ENCODE measurements at regions not wholly inside any gene's neighbourhood (a gene's known extent, or its start where the extent isn't known, plus 50 kb on each side); places are given as distances from the start of the nearest gene placed in this dataset.

DNA sequence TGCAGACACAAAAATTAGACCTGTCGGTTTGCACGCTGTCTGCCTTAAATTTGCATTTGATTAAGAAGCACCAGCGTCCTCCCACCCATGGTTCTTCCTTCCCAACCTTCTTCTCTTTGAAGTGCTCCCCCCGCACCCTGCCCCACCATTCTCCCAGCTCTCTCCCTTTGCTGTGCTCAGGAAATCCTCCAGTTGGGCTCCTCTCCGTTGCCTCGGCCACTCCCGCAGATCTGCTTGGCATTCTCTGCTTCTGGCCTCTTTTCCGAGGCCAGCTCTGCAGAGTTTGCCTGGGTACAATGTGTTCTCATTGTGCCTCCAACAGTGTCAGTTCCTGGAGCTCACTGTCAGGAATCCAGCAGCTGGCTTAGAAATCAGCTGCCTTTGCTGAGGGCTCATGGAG lies 126.1 kb downstream of the NAV1 start:
- Histone ChIP-seq H4K5ac (ENCODE audit: insufficient read length, low read depth, low read length) (no peak overlapping the region), H3K79me1 (ENCODE audit: low read depth, low read length) (peaks cover 3% of the 10 kb centered on the region; the same call in 1 of the 2 replicates), H3K23me2 (ENCODE audit: low read depth, low read length) (no peaks in the 10 kb centered on the region), H3K4me2 (ENCODE audit: insufficient read depth in 1 of 2, low read depth in 2 of 2, low read length in 2 of 2) (no peak overlapping the region), H4K91ac (replicated peaks; ENCODE audit: insufficient read length, low read length) (no peak overlapping the region), H3K79me2 (ENCODE audit: control insufficient read depth in 1 of 2, insufficient read depth in 2 of 2, low read length in 2 of 2) (peaks cover 0 to 10% of the 10 kb centered on the region in 2 experiments; a peak in 2 of 4 replicates), H3K4me3 (ENCODE audit: extremely low read depth in 1 of 4, insufficient read depth in 2 of 4, low read depth in 3 of 4, low read length in 4 of 4) (no peak overlapping the region), H2BK5ac (ENCODE audit: low read depth, low read length) (no peak overlapping the region), H2AK5ac (ENCODE audit: low read depth, low read length) (no peak overlapping the region), H2BK20ac (ENCODE audit: low read length) (no peak overlapping the region), H2BK15ac (ENCODE audit: low read length) (no peak overlapping the region), H4K20me1 (replicated peaks in 1 of 2; ENCODE audit: control insufficient read depth in 1 of 2, insufficient read depth in 2 of 2, low read length in 2 of 2) (no peaks in the 10 kb centered on the region), H3K36me3 (ENCODE audit: control insufficient read depth in 2 of 4, insufficient read depth in 4 of 4, low read length in 3 of 4) (no peaks in the 10 kb centered on the region), H3K4ac (replicated peaks; ENCODE audit: insufficient read length, low read depth, low read length) (no peak overlapping the region), H3K9ac (replicated peaks in 1 of 4; ENCODE audit: extremely low read depth in 1 of 4, low read depth in 3 of 4, low read length in 3 of 4) (no peak overlapping the region), H4K8ac (ENCODE audit: extremely low read depth, insufficient read depth, low read length) (no peak overlapping the region), H2AFZ (ENCODE audit: low read length) (no peak overlapping the region), H3K14ac (ENCODE audit: insufficient read length) (no peak overlapping the region), H3K23ac (ENCODE audit: insufficient read length) (no peak overlapping the region), H2BK120ac (replicated peaks; ENCODE audit: low read depth, low read length) (no peak overlapping the region), H3K27me3 (replicated peaks in 1 of 4; ENCODE audit: control insufficient read depth in 3 of 4, extremely low read depth in 1 of 4, insufficient read depth in 3 of 4, low read length in 3 of 4) (no peaks in the 10 kb centered on the region), H3K9me3 (ENCODE audit: insufficient read depth in 2 of 2, low read depth in 1 of 2, low read length in 1 of 2) (no peaks in the 10 kb centered on the region), H3K18ac (ENCODE audit: extremely low read depth, low read length) (no peak overlapping the region; the same call in 1 of the 2 replicates), H3K27ac (ENCODE audit: low read depth, low read length) (no peak overlapping the region), H3K56ac (replicated peaks; ENCODE audit: insufficient read length, low read depth, low read length) (no peak overlapping the region), H2BK12ac (ENCODE audit: low read depth, low read length) (no peak overlapping the region), H3K4me1 (replicated peaks in 1 of 4; ENCODE audit: control insufficient read depth in 3 of 4, insufficient read depth in 4 of 4, low read length in 3 of 4) (no peaks in the 10 kb centered on the region; a peak in 1 of 7 replicates)
- FAIRE-seq (no peak), DNase-seq (ENCODE audit: low read depth in 1 of 2, low spot score in 2 of 2) (no peak)
- ChIA-PET CTCF (ENCODE audit: partially characterized antibody) (interaction anchor here (0.6 to 4.4 kb wide), 8 partner anchors 10 to 485 kb away, joined by 3 to 18 read pairs (median 4); no protein-coding TSS in a partner anchor), POLR2A (ENCODE audit: partially characterized antibody) (interaction anchor here (1.0 to 1.1 kb wide), 2 partner anchors 9 to 11 kb away, joined by 4 read pairs; no protein-coding TSS in a partner anchor)
- no peak for TF ChIP-seq TEAD4 (IDR thresholded peaks at IDR 0.05; ENCODE audit: low read depth, low read length)
- no peak for TF ChIP-seq CREB1 (IDR thresholded peaks at IDR 0.05)
- WGBS, 2 experiments (ENCODE audit: extremely low coverage in 1 of 2, insufficient coverage in 1 of 2, insufficient read length in 1 of 2, insufficient replicate concordance in 2 of 2, low coverage in 1 of 2, low lambda C conversion rate in 2 of 2, missing lambda C conversion rate in 1 of 2), result 89% methylated on average over 8 of the region's 8 CpGs; no CpG with 5 or more reads in 1 of the 2 experiments

Data from H1 (cell line).